H1 (cell line): ENCODE measurements at regions not wholly inside any gene's neighbourhood (a gene's known extent, or its start where the extent isn't known, plus 50 kb on each side); places are given as distances from the start of the nearest gene placed in this dataset.

ENCODE experiments used
- CTCF ChIA-PET: fragments of 300-600 bp; sonication (Branson Sonifier 250); formaldehyde crosslinking; loops from one replicate; lab custom pipeline; 2021; ENCODE audit not compliant: partially characterized antibody; lab: Charles Lee
- POLR2A ChIA-PET: fragments of 300-600 bp; sonication (Branson Sonifier 250); formaldehyde crosslinking; loops from one replicate; lab custom pipeline; 2021; ENCODE audit warnings: inconsistent platforms; ENCODE audit not compliant: partially characterized antibody; lab: Charles Lee
- DNase-seq, 2 experiments: peaks; one replicate each; pipeline versions ENCODE4 v3.0.0 to v3.0.0-alpha.2; 2010 to 2022; ENCODE audit warnings: low spot score in 2 of 2, low read depth in 1 of 2, mixed read lengths in 1 of 2
- FAIRE-seq: peaks from 2 replicates; lab custom pipeline; 2011; peaks lifted over from hg19 to GRCh38; lab: Jason Lieb, UNC
- H2AFZ ChIP-seq: 2 replicates; pipeline ENCODE4 v1.8.1; 2012; ENCODE audit warnings: low read length, inconsistent platforms
- H2AK5ac ChIP-seq: 2 replicates; pipeline ENCODE4 v1.6.1; 2013; ENCODE audit warnings: low read depth, low read length
- H2BK120ac ChIP-seq: replicated peaks from 2 replicates; pipeline ENCODE3; 2013; ENCODE audit warnings: low read depth, low read length, inconsistent platforms
- H2BK12ac ChIP-seq: 2 replicates; pipeline ENCODE4 v1.6.1; 2013; ENCODE audit warnings: low read depth, low read length
- H2BK15ac ChIP-seq: 2 replicates; pipeline ENCODE4 v1.6.1; 2013; ENCODE audit warnings: low read length
- H2BK20ac ChIP-seq: 2 replicates; pipeline ENCODE4 v1.6.1; 2013; ENCODE audit warnings: low read length
- H2BK5ac ChIP-seq: 2 replicates; pipeline ENCODE4 v1.6.1; 2013; ENCODE audit warnings: low read depth, low read length
- H3K14ac ChIP-seq: 2 replicates; pipeline ENCODE4 v1.6.1; 2013; ENCODE audit warnings: inconsistent platforms; ENCODE audit not compliant: insufficient read length
- H3K18ac ChIP-seq: 2 replicates; pipeline ENCODE4 v1.6.1; 2013; ENCODE audit warnings: low read length; ENCODE audit errors: extremely low read depth
- H3K23ac ChIP-seq: 2 replicates; pipeline ENCODE4 v1.6.1; 2013; ENCODE audit warnings: inconsistent platforms; ENCODE audit not compliant: insufficient read length
- H3K23me2 ChIP-seq: 2 replicates; pipeline ENCODE4 v1.6.1; 2013; ENCODE audit warnings: low read depth, low read length
- H3K27ac ChIP-seq: 2 replicates; pipeline ENCODE4 v1.6.1; 2011; ENCODE audit warnings: low read depth, low read length, inconsistent platforms
- H3K27me3 ChIP-seq, 4 experiments: replicated peaks in 1 of 4; 1 replicate in 1 of 4; 2 replicates in 3 of 4; pipeline versions ENCODE4 v1.6.1 to v1.8.1; 2011 to 2013; ENCODE audit warnings: low read length in 3 of 4, mild to moderate bottlenecking in 3 of 4, inconsistent platforms in 2 of 4, mixed read lengths in 2 of 4, moderate library complexity in 1 of 4; ENCODE audit not compliant: control insufficient read depth in 3 of 4, insufficient read depth in 3 of 4; ENCODE audit errors: extremely low read depth in 1 of 4
- H3K36me3 ChIP-seq, 4 experiments: 2 replicates each; pipeline versions ENCODE4 v1.6.1 to v1.8.1; 2011 to 2013; ENCODE audit warnings: mild to moderate bottlenecking in 4 of 4, low read length in 3 of 4, moderate library complexity in 2 of 4, control low read depth in 1 of 4, inconsistent platforms in 1 of 4; ENCODE audit not compliant: insufficient read depth in 4 of 4, control insufficient read depth in 2 of 4
- H3K4ac ChIP-seq: replicated peaks from 2 replicates; pipeline ENCODE3; 2013; ENCODE audit warnings: low read length, low read depth, mixed read lengths, inconsistent platforms; ENCODE audit not compliant: insufficient read length
- H3K4me1 ChIP-seq, 4 experiments: replicated peaks in 1 of 4; 1 replicate in 1 of 4; 2 replicates in 3 of 4; pipeline versions ENCODE4 v1.6.1 to v1.8.1; 2011 to 2013; ENCODE audit warnings: low read length in 3 of 4, inconsistent platforms in 2 of 4, mixed read lengths in 1 of 4; ENCODE audit not compliant: insufficient read depth in 4 of 4, control insufficient read depth in 3 of 4
- H3K4me2 ChIP-seq, 2 experiments: 2 replicates each; pipeline versions ENCODE4 v1.6.1 to v1.8.1; 2011 to 2013; ENCODE audit warnings: low read depth in 2 of 2, low read length in 2 of 2, control low read depth in 1 of 2, inconsistent platforms in 1 of 2, mild to moderate bottlenecking in 1 of 2; ENCODE audit not compliant: insufficient read depth in 1 of 2
- H3K4me3 ChIP-seq, 4 experiments: fragments of 200-600, 300-600 bp in 1 of 4; sonication (generic), shearing (Covaris generic), sonication (Bioruptor Twin) in 1 of 4; 2 replicates each; pipeline versions ENCODE4 v1.5.1 to v1.8.1; 2011 to 2016; ENCODE audit warnings: low read length in 4 of 4, low read depth in 3 of 4, control low read depth in 2 of 4, inconsistent platforms in 2 of 4, mild to moderate bottlenecking in 2 of 4, mixed read lengths in 1 of 4, moderate library complexity in 1 of 4; ENCODE audit not compliant: insufficient read depth in 2 of 4; ENCODE audit errors: extremely low read depth in 1 of 4
- H3K56ac ChIP-seq: replicated peaks from 2 replicates; pipeline ENCODE3; 2013; ENCODE audit warnings: low read depth, mild to moderate bottlenecking, mixed read lengths, low read length, inconsistent platforms; ENCODE audit not compliant: insufficient read length
- H3K79me1 ChIP-seq: 2 replicates; pipeline ENCODE4 v1.6.1; 2013; ENCODE audit warnings: low read depth, low read length, control low read depth
- H3K79me2 ChIP-seq, 2 experiments: 2 replicates each; pipeline versions ENCODE4 v1.6.1 to v1.8.1; 2012 to 2013; ENCODE audit warnings: low read length in 2 of 2, mild to moderate bottlenecking in 2 of 2, inconsistent platforms in 1 of 2; ENCODE audit not compliant: insufficient read depth in 2 of 2, control insufficient read depth in 1 of 2
- H3K9ac ChIP-seq, 4 experiments: replicated peaks in 1 of 4; 1 replicate in 1 of 4; 2 replicates in 3 of 4; pipeline versions ENCODE4 v1.6.1 to v1.8.1; 2011 to 2013; ENCODE audit warnings: low read depth in 3 of 4, low read length in 3 of 4, control low read depth in 2 of 4, mild to moderate bottlenecking in 2 of 4, moderate library complexity in 2 of 4, inconsistent platforms in 1 of 4; ENCODE audit errors: extremely low read depth in 1 of 4
- H3K9me3 ChIP-seq, 2 experiments: 2 replicates each; pipeline versions ENCODE4 v1.6.1 to v1.8.1; 2012 to 2013; ENCODE audit warnings: mild to moderate bottlenecking in 2 of 2, moderate library complexity in 2 of 2, control low read depth in 1 of 2, inconsistent platforms in 1 of 2, low read depth in 1 of 2, low read length in 1 of 2, mixed read lengths in 1 of 2; ENCODE audit not compliant: insufficient read depth in 2 of 2
- H4K20me1 ChIP-seq, 2 experiments: replicated peaks in 1 of 2; 2 replicates each; pipeline versions ENCODE3 to v1.8.1; 2011 to 2013; ENCODE audit warnings: inconsistent platforms in 2 of 2, low read length in 2 of 2, mild to moderate bottlenecking in 1 of 2; ENCODE audit not compliant: insufficient read depth in 2 of 2, control insufficient read depth in 1 of 2
- H4K5ac ChIP-seq: 2 replicates; pipeline ENCODE4 v1.6.1; 2013; ENCODE audit warnings: low read length, low read depth, mixed read lengths, inconsistent platforms; ENCODE audit not compliant: insufficient read length
- H4K8ac ChIP-seq: 2 replicates; pipeline ENCODE4 v1.8.0; 2013; ENCODE audit warnings: mild to moderate bottlenecking, moderate library complexity, low read length, inconsistent platforms; ENCODE audit not compliant: insufficient read depth; ENCODE audit errors: extremely low read depth
- H4K91ac ChIP-seq: replicated peaks from 2 replicates; pipeline ENCODE3; 2013; ENCODE audit warnings: low read length, mixed read lengths, inconsistent platforms; ENCODE audit not compliant: insufficient read length
- EP300 ChIP-seq, 2 experiments: IDR thresholded peaks; 1 replicate in 1 of 2; 2 replicates in 1 of 2; pipeline ENCODE4 v1.6.1; 2011 to 2012; ENCODE audit warnings: low read depth in 2 of 2, low read length in 2 of 2, mild to moderate bottlenecking in 2 of 2, borderline replicate concordance in 1 of 2, inconsistent platforms in 1 of 2, moderate library complexity in 1 of 2
- GABPA ChIP-seq: IDR thresholded peaks from 2 replicates; pipeline ENCODE4 v1.6.1; 2011; ENCODE audit warnings: mild to moderate bottlenecking, low read length, moderate library complexity, borderline replicate concordance; ENCODE audit not compliant: insufficient read depth
- NRF1 ChIP-seq: IDR thresholded peaks from 2 replicates; pipeline ENCODE4 v1.6.1; 2011; ENCODE audit warnings: mild to moderate bottlenecking, low read depth, low read length, improper control_type of control experiment
- SAP30 ChIP-seq: fragments of 300-600 bp; sonication (generic); IDR thresholded peaks from 2 replicates; pipeline ENCODE4 v1.7.1; 2012; ENCODE audit warnings: low read length, moderate library complexity, mild to moderate bottlenecking, inconsistent platforms; ENCODE audit not compliant: insufficient read depth, insufficient replicate concordance
- SUZ12 ChIP-seq: fragments of 200-600 bp; sonication (generic); IDR thresholded peaks from 2 replicates; pipeline ENCODE4 v1.6.1; 2012; ENCODE audit warnings: mild to moderate bottlenecking, inconsistent platforms, low read length, moderate library complexity, mixed read lengths

DNA sequence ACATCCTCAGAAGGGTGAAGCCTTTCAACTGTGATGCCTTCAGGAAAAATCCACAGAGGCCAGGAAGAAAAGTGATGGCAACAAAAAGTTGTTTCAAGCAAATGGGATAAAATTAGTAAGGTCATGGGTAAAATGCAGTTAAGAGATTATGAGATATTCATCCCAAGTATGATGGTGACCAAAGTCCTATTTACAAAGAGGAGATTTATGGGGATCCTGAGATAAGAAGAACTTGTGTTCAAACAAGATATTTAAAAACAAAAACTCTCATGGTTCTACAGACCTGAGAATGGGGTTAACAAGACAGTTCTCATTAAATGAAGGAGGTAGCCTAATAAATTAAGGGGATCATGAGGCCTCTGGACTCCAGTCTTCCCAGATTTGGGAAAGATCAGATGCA lies 184.4 kb downstream of the FCRL5 start:
- H3K4me1 ChIP-seq: no peaks in the 10 kb centered on the region; a peak in 1 of 7 replicates
- no peak overlapping the region for H3K27ac ChIP-seq
- no peak overlapping the region for H3K4me3 ChIP-seq
- H3K14ac ChIP-seq: no peak overlapping the region
- DNase-seq (no peak), FAIRE-seq (no peak)
- H3K79me2 ChIP-seq: no peaks in the 10 kb centered on the region
- no peak overlapping the region for H2BK5ac ChIP-seq
- CTCF ChIA-PET: interaction anchor here (1.3 kb wide), 1 partner anchor 194 kb away, joined by 4 read pairs; no protein-coding TSS in a partner anchor
- H3K79me1 ChIP-seq: no peaks in the 10 kb centered on the region
- H3K27me3 ChIP-seq: no peaks in the 10 kb centered on the region
- no peak for TF ChIP-seq EP300 (IDR thresholded peaks at IDR 0.05; ENCODE audit: borderline replicate concordance in 1 of 2, low read depth in 2 of 2, low read length in 2 of 2)
- TF ChIP-seq NRF1: no peak
- no peak for TF ChIP-seq GABPA
- TF ChIP-seq SAP30: no peak
- TF ChIP-seq SUZ12: no peak
- no peak overlapping the region for H3K23ac ChIP-seq
- no peak overlapping the region for H2BK120ac ChIP-seq
- H2BK20ac ChIP-seq: no peak overlapping the region
- H3K9ac ChIP-seq: no peak overlapping the region
- H2BK12ac ChIP-seq: no peak overlapping the region
- no peaks in the 10 kb centered on the region for H3K9me3 ChIP-seq
- no peak overlapping the region for H2AK5ac ChIP-seq
- no peak overlapping the region for H3K4ac ChIP-seq
- no peak overlapping the region for H4K91ac ChIP-seq
- no peak overlapping the region for H4K5ac ChIP-seq
- H4K20me1 ChIP-seq: no peaks in the 10 kb centered on the region
- H2AFZ ChIP-seq: no peak overlapping the region
- no peak overlapping the region for H3K18ac ChIP-seq
- H3K36me3 ChIP-seq: no peaks in the 10 kb centered on the region
- no peak overlapping the region for H4K8ac ChIP-seq
- H2BK15ac ChIP-seq: no peak overlapping the region
- no peaks in the 10 kb centered on the region for H3K23me2 ChIP-seq
- H3K56ac ChIP-seq: no peak overlapping the region
- no peak overlapping the region for H3K4me2 ChIP-seq
- POLR2A ChIA-PET: no interaction called here
